ENCODE measurements at regions not wholly inside any gene's neighbourhood (a gene's known extent, or its start where the extent isn't known, plus 50 kb on each side); places are given as distances from the start of the nearest gene placed in this dataset.

- H3K4me3 ChIP-seq (replicated peaks; ENCODE audit: low read depth, low read length): no peak overlapping the region
- DNase-seq (ENCODE audit: low read depth): no peak
- no peak for TF ChIP-seq CTCF (IDR thresholded peaks at IDR 0.05; ENCODE audit: low read length, missing control alignments)
These were observed 260.6 kb downstream of the CCSER2 start for GRCh38 chr10:84588971-84589370.

GRCh38 chr10:84589526-84590205 lies 261.3 kb downstream of the CCSER2 start:
- DNase-seq (ENCODE audit: low read depth): no peak
- no peak overlapping the region for H3K4me3 ChIP-seq (replicated peaks; ENCODE audit: low read depth, low read length)
- TF ChIP-seq CTCF (IDR thresholded peaks at IDR 0.05; ENCODE audit: low read length, missing control alignments): no peak

- no peak for DNase-seq (ENCODE audit: low read depth)
- no peak for TF ChIP-seq CTCF (IDR thresholded peaks at IDR 0.05; ENCODE audit: low read length, missing control alignments)
- H3K4me3 ChIP-seq (replicated peaks; ENCODE audit: low read depth, low read length): no peak overlapping the region
These were observed 262.2 kb downstream of the CCSER2 start for GRCh38 chr10:84590327-84591193.

GRCh38 chr10:84593506-84593905 lies 265.1 kb downstream of the CCSER2 start:
- H3K4me3 ChIP-seq (replicated peaks; ENCODE audit: low read depth, low read length): no peak overlapping the region
- TF ChIP-seq CTCF (IDR thresholded peaks at IDR 0.05; ENCODE audit: low read length, missing control alignments): no peak
- no peak for DNase-seq (ENCODE audit: low read depth)

GRCh38 chr10:84596585-84596984 lies 268.2 kb downstream of the CCSER2 start:
- no peak for TF ChIP-seq CTCF (IDR thresholded peaks at IDR 0.05; ENCODE audit: low read length, missing control alignments)
- DNase-seq (ENCODE audit: low read depth): no peak
- H3K4me3 ChIP-seq (replicated peaks; ENCODE audit: low read depth, low read length): no peak overlapping the region

GRCh38 chr10:84599254-84599653 lies 270.9 kb downstream of the CCSER2 start:
- H3K4me3 ChIP-seq (replicated peaks; ENCODE audit: low read depth, low read length): no peak overlapping the region
- TF ChIP-seq CTCF (IDR thresholded peaks at IDR 0.05; ENCODE audit: low read length, missing control alignments): no peak
- DNase-seq (ENCODE audit: low read depth): no peak

Measured in fibroblast of pulmonary artery (primary cell).